ENCODE measurements at regions not wholly inside any gene's neighbourhood (a gene's known extent, or its start where the extent isn't known, plus 50 kb on each side); places are given as distances from the start of the nearest gene placed in this dataset.

GRCh38 chr16:51049678-51050376, 101.2 kb downstream of the SALL1 start:
- TF ChIP-seq CTCF (IDR thresholded peaks at IDR 0.05) = no peak
- no peak for TF ChIP-seq POLR2A (IDR thresholded peaks at IDR 0.05)

Data from adrenal gland (tissue), 5 donors.